Neuronal stem cell (in vitro differentiated cells): ENCODE measurements at regions not wholly inside any gene's neighbourhood (a gene's known extent, or its start where the extent isn't known, plus 50 kb on each side); places are given as distances from the start of the nearest gene placed in this dataset.

ENCODE experiments used
- DNase-seq: peaks from one replicate; pipeline ENCODE4 v3.0.0-alpha.2; 2013; ENCODE audit warnings: low spot score
- H2AFZ ChIP-seq: one replicate; pipeline ENCODE4 v1.6.1; 2013; ENCODE audit warnings: mild to moderate bottlenecking, low read length, inconsistent platforms
- H2AK5ac ChIP-seq: 2 replicates; pipeline ENCODE4 v1.6.1; 2013; ENCODE audit warnings: low read depth, mild to moderate bottlenecking, inconsistent platforms, low read length, moderate library complexity, mixed read lengths
- H2BK120ac ChIP-seq: 2 replicates; pipeline ENCODE4 v1.6.1; 2013; ENCODE audit warnings: low read depth, mild to moderate bottlenecking, inconsistent platforms, low read length, moderate library complexity, mixed read lengths
- H2BK12ac ChIP-seq: one replicate; pipeline ENCODE4 v1.6.1; 2013; ENCODE audit warnings: low read length, inconsistent platforms
- H2BK15ac ChIP-seq: 2 replicates; pipeline ENCODE4 v1.6.1; 2013; ENCODE audit warnings: mild to moderate bottlenecking, low read length, inconsistent platforms, mixed read lengths
- H2BK5ac ChIP-seq: one replicate; pipeline ENCODE4 v1.6.1; 2013; ENCODE audit warnings: inconsistent platforms, mild to moderate bottlenecking, low read length, moderate library complexity
- H3K14ac ChIP-seq: one replicate; pipeline ENCODE4 v1.6.1; 2013; ENCODE audit warnings: low read length, inconsistent platforms
- H3K18ac ChIP-seq: 2 replicates; pipeline ENCODE4 v1.6.1; 2013; ENCODE audit warnings: low read length, inconsistent platforms
- H3K23ac ChIP-seq: 2 replicates; pipeline ENCODE4 v1.6.1; 2013; ENCODE audit warnings: low read depth, mild to moderate bottlenecking, mixed read lengths, low read length, inconsistent platforms; ENCODE audit not compliant: poor library complexity
- H3K27ac ChIP-seq: replicated peaks from 3 replicates; pipeline ENCODE4 v1.5.1; 2013; ENCODE audit warnings: low read length, inconsistent platforms
- H3K27me3 ChIP-seq, 3 experiments: 2 replicates each; pipeline ENCODE4 v1.6.1; 2013; ENCODE audit warnings: low read length in 3 of 3, mild to moderate bottlenecking in 2 of 3, inconsistent platforms in 1 of 3, low read depth in 1 of 3, mixed read lengths in 1 of 3, moderate library complexity in 1 of 3; ENCODE audit not compliant: control insufficient read depth in 3 of 3, insufficient read depth in 3 of 3
- H3K36me3 ChIP-seq, 2 donors: replicated peaks in 1 of 2; 2 replicates each; pipeline ENCODE4 v1.6.1; 2013; ENCODE audit warnings: low read length in 2 of 2; ENCODE audit not compliant: control insufficient read depth in 2 of 2, insufficient read depth in 2 of 2
- H3K4ac ChIP-seq: 2 replicates; pipeline ENCODE4 v1.6.1; 2013; ENCODE audit warnings: inconsistent platforms, mild to moderate bottlenecking, low read length, moderate library complexity
- H3K4me1 ChIP-seq, 2 donors: 1 replicate in 1 of 2; 2 replicates in 1 of 2; pipeline ENCODE4 v1.6.1; 2013; ENCODE audit warnings: low read length in 2 of 2, low read depth in 1 of 2; ENCODE audit not compliant: control insufficient read depth in 2 of 2, insufficient read depth in 1 of 2
- H3K4me2 ChIP-seq: one replicate; pipeline ENCODE4 v1.6.1; 2013; ENCODE audit warnings: mild to moderate bottlenecking, low read length, inconsistent platforms; ENCODE audit not compliant: insufficient read depth, poor library complexity, severe bottlenecking
- H3K4me3 ChIP-seq, 2 donors: 2 replicates each; pipeline ENCODE4 v1.5.1; 2013; ENCODE audit warnings: low read length in 2 of 2, mild to moderate bottlenecking in 2 of 2, inconsistent platforms in 1 of 2, moderate library complexity in 1 of 2
- H3K79me1 ChIP-seq: one replicate; pipeline ENCODE4 v1.6.1; 2013; ENCODE audit warnings: low read depth, mild to moderate bottlenecking, inconsistent platforms, low read length, moderate library complexity
- H3K9ac ChIP-seq: one replicate; pipeline ENCODE4 v1.6.1; 2013; ENCODE audit warnings: mild to moderate bottlenecking, low read depth, low read length, inconsistent platforms; ENCODE audit not compliant: poor library complexity
- H3K9me3 ChIP-seq, 2 donors: replicated peaks in 1 of 2; 2 replicates each; pipeline versions ENCODE3 to v1.6.1; 2013; ENCODE audit warnings: low read length in 2 of 2, mild to moderate bottlenecking in 2 of 2, inconsistent platforms in 1 of 2, low read depth in 1 of 2, mixed read lengths in 1 of 2, moderate library complexity in 1 of 2; ENCODE audit not compliant: control insufficient read depth in 2 of 2, insufficient read depth in 1 of 2
- H4K8ac ChIP-seq: one replicate; pipeline ENCODE4 v1.6.1; 2013; ENCODE audit warnings: low read depth, mild to moderate bottlenecking, inconsistent platforms, low read length, moderate library complexity
- H4K91ac ChIP-seq: one replicate; pipeline ENCODE4 v1.6.1; 2013; ENCODE audit warnings: low read length, low read depth, mild to moderate bottlenecking, inconsistent platforms; ENCODE audit not compliant: poor library complexity
- WGBS, 2 donors: extraction: QIAGEN DNeasy Blood & Tissue Kit; methylation state at CpG; one replicate each; pipeline ENCODE4 v1.1.7; 2013; ENCODE audit warnings: missing lambda C conversion rate in 2 of 2, mixed read lengths in 1 of 2; ENCODE audit not compliant: insufficient read length in 2 of 2, insufficient replicate concordance in 1 of 2; ENCODE audit errors: extremely low coverage in 2 of 2; 5-methylcytosine and 5-hydroxymethylcytosine counted together

DNA sequence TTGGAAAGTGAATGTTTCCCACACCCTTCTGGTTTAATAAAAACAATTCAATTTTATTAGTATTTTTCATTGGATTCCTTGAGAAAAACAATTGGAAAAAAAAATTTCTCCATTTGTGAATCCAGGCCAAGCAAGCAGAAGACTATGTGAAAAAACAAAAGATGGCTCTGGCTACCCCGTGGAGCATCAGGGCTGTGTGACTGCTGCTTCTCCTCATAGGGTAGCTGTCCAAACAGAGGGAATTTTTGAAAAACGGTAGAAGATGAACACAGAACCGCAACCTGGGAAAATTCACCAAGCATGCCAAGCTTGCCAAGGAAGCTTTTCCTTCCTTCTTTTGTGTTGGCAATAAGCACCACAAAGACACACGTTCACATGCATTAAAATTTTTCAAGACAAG is 71.3 kb upstream of the ACVR2A start:
- Histone ChIP-seq H4K8ac (no peak overlapping the region), H2AFZ (no peak overlapping the region), H3K4me3 (no peak overlapping the region), H2BK5ac (no peak overlapping the region), H2BK12ac (no peak overlapping the region), H3K27ac (no peak overlapping the region), H3K27me3 (no peaks in the 10 kb centered on the region), H3K4ac (no peak overlapping the region), H2BK15ac (no peak overlapping the region), H3K4me2 (no peak overlapping the region), H4K91ac (no peak overlapping the region), H2AK5ac (no peak overlapping the region), H3K9me3 (no peaks in the 10 kb centered on the region), H3K36me3 (no peaks in the 10 kb centered on the region), H3K14ac (no peak overlapping the region), H2BK120ac (no peak overlapping the region), H3K79me1 (no peaks in the 10 kb centered on the region), H3K18ac (no peak overlapping the region), H3K4me1 (peaks cover 2 to 3% of the 10 kb centered on the region in 2 donors), H3K23ac (no peak overlapping the region), H3K9ac (no peak overlapping the region)
- no peak for DNase-seq
- no CpG with 5 or more reads among the region's 4 CpGs for WGBS, 2 donors

DNA sequence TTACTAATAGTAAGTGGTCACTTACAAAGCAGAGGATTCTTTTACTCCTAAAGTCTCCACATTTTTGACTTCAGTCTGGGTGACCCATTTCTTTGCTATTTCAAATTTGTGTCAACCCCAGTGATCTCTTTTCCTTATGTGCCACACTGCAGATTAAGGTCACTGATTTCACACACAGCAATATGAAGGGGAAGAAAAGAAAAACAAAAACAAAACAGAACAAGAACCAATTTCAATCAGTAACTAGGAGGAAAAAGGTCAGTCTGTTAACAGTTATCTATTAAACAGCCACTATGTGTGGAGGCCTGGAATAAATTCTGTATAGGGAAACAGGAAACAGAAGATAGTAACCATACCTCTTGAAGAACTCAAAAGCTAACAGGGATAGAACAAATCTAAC is 72.0 kb upstream of the ACVR2A start:
- Histone ChIP-seq H3K27ac (no peak overlapping the region), H2BK5ac (no peak overlapping the region), H3K4me3 (no peak overlapping the region), H2BK12ac (no peak overlapping the region), H4K91ac (no peak overlapping the region), H3K4me2 (no peak overlapping the region), H2AFZ (no peak overlapping the region), H3K14ac (no peak overlapping the region), H3K79me1 (no peaks in the 10 kb centered on the region), H3K9ac (no peak overlapping the region), H2BK15ac (no peak overlapping the region), H2BK120ac (no peak overlapping the region), H3K27me3 (no peaks in the 10 kb centered on the region), H3K36me3 (no peaks in the 10 kb centered on the region), H3K9me3 (no peaks in the 10 kb centered on the region), H3K18ac (no peak overlapping the region), H3K4me1 (peaks cover 2 to 3% of the 10 kb centered on the region in 2 donors), H2AK5ac (no peak overlapping the region), H3K23ac (no peak overlapping the region), H4K8ac (no peak overlapping the region), H3K4ac (no peak overlapping the region)
- DNase-seq = no peak

GRCh38 chr2:147763861-147764260 is 81.0 kb upstream of the ACVR2A start:
- H2BK120ac ChIP-seq = no peak overlapping the region
- H3K4ac ChIP-seq = no peak overlapping the region
- no peaks in the 10 kb centered on the region for H3K79me1 ChIP-seq
- H3K27ac ChIP-seq = no peak overlapping the region
- H4K8ac ChIP-seq = no peak overlapping the region
- no peak for DNase-seq
- no peak overlapping the region for H2BK12ac ChIP-seq
- H3K36me3 ChIP-seq = no peaks in the 10 kb centered on the region
- H3K14ac ChIP-seq = no peak overlapping the region
- no peak overlapping the region for H2AFZ ChIP-seq
- no peak overlapping the region for H3K18ac ChIP-seq
- no peak overlapping the region for H4K91ac ChIP-seq
- H3K9me3 ChIP-seq = peaks cover 0 to 3% of the 10 kb centered on the region in 2 donors
- H3K4me2 ChIP-seq = no peak overlapping the region
- no peak overlapping the region for H2AK5ac ChIP-seq
- no peaks in the 10 kb centered on the region for H3K4me1 ChIP-seq
- H2BK15ac ChIP-seq = no peak overlapping the region
- peak overlapping the region; percentile 50 for H3K9ac ChIP-seq
- H3K27me3 ChIP-seq = no peaks in the 10 kb centered on the region
- H3K4me3 ChIP-seq = no peak overlapping the region
- no peak overlapping the region for H2BK5ac ChIP-seq
- no peak overlapping the region for H3K23ac ChIP-seq

GRCh38 chr2:147760984-147761383 is 83.8 kb upstream of the ACVR2A start:
- Histone ChIP-seq H3K4me3 (no peak overlapping the region), H4K8ac (no peak overlapping the region), H2BK5ac (no peak overlapping the region), H3K18ac (no peak overlapping the region), H3K9ac (no peak overlapping the region), H2AK5ac (no peak overlapping the region), H4K91ac (no peak overlapping the region), H3K27me3 (no peaks in the 10 kb centered on the region), H2BK15ac (no peak overlapping the region), H3K4me2 (no peak overlapping the region), H2BK12ac (no peak overlapping the region), H2AFZ (no peak overlapping the region), H3K23ac (no peak overlapping the region), H3K14ac (no peak overlapping the region), H3K4ac (no peak overlapping the region), H3K36me3 (no peaks in the 10 kb centered on the region), H3K79me1 (no peaks in the 10 kb centered on the region), H3K4me1 (peaks cover 0 to 5% of the 10 kb centered on the region in 2 donors), H3K9me3 (peaks cover 0 to 3% of the 10 kb centered on the region in 2 donors), H3K27ac (no peak overlapping the region), H2BK120ac (no peak overlapping the region)
- no CpG with 5 or more reads among the region's 2 CpGs for WGBS, 2 donors
- DNase-seq = no peak
